Dermis blood vessel endothelial cell (primary cell): ENCODE measurements at regions not wholly inside any gene's neighbourhood (a gene's known extent, or its start where the extent isn't known, plus 50 kb on each side); places are given as distances from the start of the nearest gene placed in this dataset.
"Not testable (repeated sequence)": the region's sequence is repeated elsewhere in the genome, so short reads cannot be mapped to it uniquely, and the experiment has no call there.

Source experiments
- DNase-seq: peaks from one replicate; pipeline ENCODE4 v3.0.0; 2010

DNA sequence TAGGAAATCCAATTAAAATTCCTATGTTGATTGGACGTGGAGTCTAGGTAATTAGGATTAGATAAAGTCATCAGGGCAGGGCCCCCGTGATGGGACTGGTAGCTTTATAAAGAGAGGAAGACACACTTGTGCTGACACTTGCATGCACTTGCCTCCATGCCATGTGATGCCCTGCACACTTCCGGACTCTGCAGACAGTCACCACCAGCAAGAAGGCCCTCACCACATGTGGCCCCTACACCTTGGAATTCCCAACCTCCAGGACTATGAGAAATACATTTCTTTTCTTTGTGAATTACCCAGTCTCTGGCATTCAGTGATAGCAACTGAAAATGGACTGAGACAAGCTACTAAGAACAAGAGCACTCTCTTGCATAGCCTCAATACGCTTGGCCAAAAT is 90.6 kb downstream of the CRYGS start:
- no peak for DNase-seq

GRCh38 chr3:186452517-186452916 is 90.5 kb upstream of the DGKG start:
- no peak for DNase-seq

DNA sequence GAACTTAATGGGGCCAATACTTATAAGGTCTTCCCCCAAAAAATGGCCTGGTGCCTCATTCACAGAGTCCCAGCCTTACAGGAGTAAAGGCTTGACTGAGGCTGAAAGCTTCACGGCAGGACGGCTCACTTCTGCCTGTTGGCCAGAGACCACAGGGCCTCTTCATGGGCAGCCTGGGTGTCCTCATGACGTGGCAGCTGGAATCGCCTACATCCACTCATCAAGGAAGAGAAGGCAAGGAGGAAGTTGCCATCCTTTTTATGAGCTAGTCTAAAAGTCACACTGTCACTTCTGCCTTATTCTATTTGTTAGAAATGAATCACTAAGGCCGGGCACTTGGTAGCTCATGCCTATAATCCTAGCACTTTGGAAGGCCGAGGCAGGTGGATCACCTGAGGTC is 89.3 kb upstream of the DGKG start:
- DNase-seq: no peak

GRCh38 chr3:186444974-186445373 is 82.9 kb upstream of the DGKG start:
- DNase-seq: no peak

GRCh38 chr3:186444288-186444687 is 82.3 kb upstream of the DGKG start:
- DNase-seq: no peak

DNA sequence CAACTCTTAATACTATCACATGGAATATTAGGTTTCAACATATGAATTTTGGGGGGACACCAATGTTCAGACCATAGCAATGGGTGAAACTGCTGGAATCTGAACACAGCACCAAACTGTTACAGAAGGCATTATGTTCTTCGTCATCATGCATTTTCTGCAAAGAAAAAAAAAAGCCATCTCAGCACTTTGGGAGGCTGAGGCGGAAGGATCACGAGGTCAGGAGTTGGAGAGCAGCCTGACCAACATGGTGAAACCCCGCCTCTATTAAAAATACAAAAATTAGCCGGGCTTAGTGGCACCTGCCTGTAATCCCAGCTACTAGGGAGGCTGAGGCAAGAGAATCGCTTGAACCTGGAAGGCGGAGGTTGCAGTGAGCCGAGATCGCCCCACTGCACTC is 80.9 kb upstream of the DGKG start:
- not testable (repeated sequence) for DNase-seq

DNA sequence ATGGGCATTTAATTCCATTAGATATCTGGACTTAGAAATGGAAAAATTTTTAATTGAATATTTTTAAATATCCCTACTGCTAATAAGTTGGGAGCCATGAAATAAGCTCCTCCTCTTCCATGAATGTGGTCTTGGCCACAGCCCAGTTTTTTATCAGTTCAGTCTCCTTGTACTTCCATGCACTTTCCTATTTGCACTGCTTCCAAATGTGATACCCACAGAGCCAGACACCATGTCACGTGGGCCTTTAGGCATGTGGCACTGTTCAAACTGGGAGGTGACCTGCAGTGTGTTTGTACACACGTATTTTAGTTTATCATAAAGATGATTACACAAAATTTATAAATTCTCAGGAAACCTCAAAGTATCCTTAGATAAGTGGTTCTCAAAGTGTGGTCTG is 80.1 kb upstream of the DGKG start:
- DNase-seq: no peak

DNA sequence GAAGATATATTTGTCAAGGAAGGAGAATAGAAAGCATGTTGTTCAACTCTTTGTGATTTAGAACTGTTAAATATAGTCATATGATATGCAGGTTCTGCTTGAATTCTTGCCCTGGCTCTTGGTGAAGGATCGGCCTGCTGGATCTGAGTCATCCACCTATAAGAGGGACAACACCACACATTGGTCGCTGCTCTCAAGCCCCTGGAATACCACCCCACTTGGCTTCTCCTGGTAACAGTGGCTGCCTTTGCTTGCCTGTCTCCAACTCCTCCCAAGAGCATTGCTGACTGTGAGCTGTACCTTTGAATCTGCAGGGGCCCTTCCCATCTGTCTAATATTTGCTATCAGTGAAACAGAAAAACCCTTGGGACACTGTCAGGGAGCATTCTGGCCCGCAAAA is 78.9 kb upstream of the DGKG start:
- DNase-seq: no peak

- DNase-seq: no peak
These were observed 77.7 kb upstream of the DGKG start for GRCh38 chr3:186439725-186440124.

GRCh38 chr3:186435332-186435731 is 73.3 kb upstream of the DGKG start:
- not testable (repeated sequence) for DNase-seq

- no peak for DNase-seq
These were observed 71.1 kb upstream of the DGKG start for GRCh38 chr3:186432944-186433732.

- no peak for DNase-seq
These were observed 70.2 kb upstream of the DGKG start for GRCh38 chr3:186432189-186432588.

- DNase-seq: no peak
These were observed 65.7 kb upstream of the DGKG start for GRCh38 chr3:186427627-186428281.

DNA sequence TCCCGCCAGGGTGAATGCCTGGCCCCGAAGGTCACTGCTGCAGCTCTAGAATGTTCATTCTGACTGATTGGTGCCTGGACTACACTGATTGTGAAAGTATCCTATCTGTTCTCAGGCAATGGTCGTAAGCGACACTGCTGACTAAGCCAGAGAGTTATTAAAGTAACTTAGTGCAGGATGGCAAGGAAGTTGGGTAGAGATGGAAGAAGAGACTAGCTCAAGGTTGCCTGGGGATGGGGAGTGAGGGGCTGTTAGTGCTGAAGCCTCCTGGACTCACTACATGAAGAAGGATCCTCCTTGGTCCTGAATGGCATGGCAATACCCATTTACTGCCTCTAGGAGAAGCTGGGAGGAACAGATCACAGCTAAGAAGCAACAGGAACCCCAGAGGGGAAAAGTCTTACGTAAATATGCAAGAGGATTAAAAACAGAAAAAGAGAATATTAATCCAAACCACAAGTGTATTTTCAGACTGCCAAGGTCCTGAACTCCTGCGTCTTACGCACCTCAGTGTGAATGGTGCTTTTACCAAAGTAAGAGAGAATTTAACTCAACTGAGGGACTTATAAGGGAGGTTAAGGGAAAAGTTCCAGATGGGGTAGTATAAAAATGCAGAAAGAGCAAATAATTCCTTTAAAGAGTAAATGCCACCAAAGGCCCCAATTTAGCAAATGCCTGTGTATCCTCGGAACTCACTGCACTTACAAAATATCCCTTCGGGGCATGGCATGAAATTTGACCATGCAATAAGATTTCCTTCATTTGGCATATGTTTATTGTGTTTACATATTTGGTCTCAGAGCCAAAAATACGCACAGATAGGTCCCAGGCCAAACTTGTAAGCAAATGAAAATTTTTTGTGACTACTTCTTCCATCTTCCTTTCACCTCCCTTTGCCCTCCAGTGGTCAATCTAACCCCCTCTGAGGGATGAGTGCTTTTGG is 64.0 kb upstream of the DGKG start:
- no peak for DNase-seq

DNA sequence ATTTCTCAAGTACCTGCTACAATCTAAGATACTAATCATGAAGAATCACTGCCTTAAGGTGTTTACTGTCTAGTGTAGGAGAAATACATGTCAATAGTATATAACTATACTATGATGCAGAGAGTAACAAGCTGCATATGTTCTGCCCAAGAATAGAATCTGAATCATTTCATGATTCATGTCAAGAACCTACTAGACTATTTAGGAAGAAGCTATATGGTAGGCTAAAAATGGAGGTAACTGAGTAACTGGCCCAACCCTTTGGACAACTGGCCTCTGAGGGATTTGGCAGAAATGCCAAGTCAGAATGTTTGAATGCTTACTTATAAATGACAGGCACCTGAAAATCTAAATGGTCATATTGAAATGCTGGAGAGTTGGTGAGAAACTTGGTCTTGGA is 59.9 kb upstream of the DGKG start:
- no peak for DNase-seq

DNA sequence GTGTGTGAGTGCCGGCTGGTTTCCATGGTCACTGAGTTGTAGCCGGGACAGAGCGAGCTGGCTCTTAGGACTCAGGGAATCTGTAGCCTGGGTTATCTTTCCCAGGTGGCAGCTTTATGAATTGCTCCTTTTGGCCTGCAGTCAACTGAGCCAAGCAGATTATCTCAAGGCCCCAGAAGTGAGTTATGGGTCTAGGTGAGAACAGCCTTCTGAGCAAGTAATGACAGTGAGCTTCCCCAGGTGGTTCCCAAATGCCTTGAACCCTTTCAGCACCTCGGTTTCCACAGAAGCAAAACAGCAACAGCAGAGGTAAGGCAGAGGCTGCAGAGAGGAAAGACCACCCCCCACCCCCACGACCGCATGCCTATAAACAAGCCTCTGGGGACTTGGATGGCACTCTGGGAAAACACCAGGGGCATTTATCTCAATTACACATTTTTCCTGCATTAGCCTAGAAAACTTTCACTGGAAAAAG is 56.7 kb upstream of the DGKG start:
- DNase-seq: no peak

- DNase-seq: no peak
These were observed 55.8 kb upstream of the DGKG start for GRCh38 chr3:186417791-186418190.

GRCh38 chr3:186414735-186415419 is 52.8 kb upstream of the DGKG start:
- no peak for DNase-seq

GRCh38 chr3:186413615-186414415 is 51.8 kb upstream of the DGKG start:
- DNase-seq: no peak

DNA sequence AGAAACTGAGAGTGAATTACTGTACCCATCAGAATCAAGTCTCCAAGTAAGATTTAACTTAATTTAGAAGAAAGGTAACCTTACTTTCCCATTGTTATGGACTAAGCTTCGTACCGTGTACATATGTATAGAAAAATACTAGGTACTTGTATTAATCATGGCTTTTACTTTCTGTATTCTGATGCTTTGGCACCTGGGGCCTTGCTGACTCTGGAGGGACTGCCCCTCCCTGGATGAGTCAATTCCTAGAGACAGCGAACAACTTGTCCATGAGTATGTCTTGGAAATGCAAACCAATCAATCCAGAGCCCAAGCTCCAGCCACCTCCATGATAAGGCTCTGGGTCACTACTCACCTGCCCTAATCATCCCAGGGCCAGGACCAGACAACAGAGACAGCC is 50.0 kb upstream of the DGKG start:
- DNase-seq: no peak
